ENCODE measurements at regions not wholly inside any gene's neighbourhood (a gene's known extent, or its start where the extent isn't known, plus 50 kb on each side); places are given as distances from the start of the nearest gene placed in this dataset.
A peak's percentile ranks its signal among the peaks of the same experiment; 100 is the strongest.

DNA sequence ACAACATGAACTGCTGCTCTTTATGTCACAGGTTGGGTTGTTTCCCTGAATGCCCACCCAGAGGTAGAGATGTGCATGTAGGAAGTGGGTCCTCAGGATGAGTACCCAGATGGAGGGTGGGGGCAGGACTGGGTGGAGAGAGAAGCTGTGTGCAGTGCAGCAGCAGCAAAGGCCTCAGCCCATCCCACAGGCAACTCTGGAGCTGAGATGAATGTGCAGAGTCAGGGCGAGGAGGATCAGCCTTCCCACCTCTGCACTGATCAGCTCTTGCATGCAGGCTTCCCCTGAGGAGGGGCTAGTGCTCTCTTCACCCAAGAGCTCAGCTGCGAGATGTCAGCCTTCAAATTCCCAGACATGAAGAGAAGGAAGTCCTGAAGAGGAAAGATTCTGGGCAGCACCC lies 326.2 kb upstream of the RAB6C start:
- DNase-seq: no peak

DNA sequence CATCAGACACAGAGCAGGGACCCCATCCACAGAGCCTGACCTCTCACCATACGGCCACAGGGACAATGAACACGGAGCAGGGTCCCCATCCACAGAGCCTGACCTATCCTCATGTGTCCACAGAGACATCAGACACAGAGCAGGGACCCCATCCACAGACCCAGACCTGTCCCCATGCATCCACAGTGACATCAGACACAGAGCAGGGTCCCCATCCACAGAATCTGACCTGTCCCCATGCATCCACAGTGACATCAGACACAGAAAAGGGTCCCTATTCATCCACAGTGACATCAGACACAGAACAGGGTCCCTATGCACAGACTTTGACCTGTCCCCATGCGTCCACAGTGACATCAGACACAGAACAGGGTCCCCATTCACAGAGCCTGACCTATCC lies 325.1 kb upstream of the RAB6C start:
- DNase-seq: no peak

DNA sequence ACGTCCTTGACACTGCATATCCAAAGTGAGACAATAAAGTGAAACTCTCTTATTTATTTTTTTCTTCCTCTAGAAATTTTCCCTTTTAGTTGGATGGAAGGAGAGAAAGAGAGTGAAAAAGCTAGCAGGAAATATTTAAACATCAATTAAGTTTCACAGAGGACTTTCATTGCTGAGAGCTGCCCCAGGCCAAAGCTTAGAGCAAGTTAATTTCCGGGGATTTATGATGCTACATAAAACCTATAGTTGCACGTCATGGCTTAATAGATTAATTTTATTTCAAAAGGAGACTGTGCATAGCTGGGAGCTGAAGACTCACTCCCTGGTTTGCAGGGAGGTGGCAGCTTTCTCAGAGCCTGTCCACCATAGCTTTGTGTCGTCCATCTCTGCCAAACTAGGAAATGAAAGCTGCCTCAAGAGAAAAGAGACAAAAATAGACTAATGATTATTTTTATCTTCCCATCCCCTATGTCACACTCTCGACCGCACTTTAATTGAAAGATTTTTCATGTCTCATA lies 323.3 kb upstream of the RAB6C start:
- DNase-seq: no peak

DNA sequence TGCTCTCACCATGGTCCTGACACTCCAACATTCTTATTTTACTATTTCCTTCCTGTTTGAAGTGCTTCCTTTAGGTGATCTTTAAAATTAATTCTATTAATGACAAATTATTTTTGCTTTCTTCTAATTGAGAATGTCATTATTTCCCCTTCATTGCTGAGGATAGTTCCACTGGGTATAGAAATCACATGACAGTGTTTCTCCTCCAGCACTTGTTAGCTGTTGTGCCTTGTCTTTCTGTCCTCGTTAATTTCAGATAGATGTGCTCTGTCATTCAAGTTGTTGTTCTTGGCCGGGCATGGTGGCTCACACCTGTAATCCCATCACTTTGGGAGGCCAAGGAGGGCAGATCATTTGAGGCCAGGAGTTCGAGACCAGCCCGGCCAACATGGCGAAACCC lies 321.0 kb upstream of the RAB6C start:
- no peak for DNase-seq

DNA sequence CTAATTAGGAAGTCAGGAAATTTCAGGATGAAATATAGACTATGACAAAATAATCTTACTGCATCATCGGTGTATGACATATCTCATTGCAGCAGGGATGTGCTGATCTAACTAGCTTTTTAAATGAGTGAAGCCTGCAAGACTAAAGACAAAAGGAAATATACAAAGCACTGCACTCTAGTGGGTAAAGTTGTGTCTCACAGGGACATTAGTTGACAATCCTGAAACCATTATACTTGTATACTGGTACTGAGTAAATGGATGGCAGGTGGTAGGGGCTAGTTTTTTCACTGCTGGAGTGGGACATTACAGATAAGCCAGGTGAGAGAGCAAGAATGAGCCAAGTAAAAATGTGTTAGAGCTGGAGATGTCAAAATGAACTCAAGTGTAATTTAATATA lies 317.5 kb upstream of the RAB6C start:
- no peak for DNase-seq

DNA sequence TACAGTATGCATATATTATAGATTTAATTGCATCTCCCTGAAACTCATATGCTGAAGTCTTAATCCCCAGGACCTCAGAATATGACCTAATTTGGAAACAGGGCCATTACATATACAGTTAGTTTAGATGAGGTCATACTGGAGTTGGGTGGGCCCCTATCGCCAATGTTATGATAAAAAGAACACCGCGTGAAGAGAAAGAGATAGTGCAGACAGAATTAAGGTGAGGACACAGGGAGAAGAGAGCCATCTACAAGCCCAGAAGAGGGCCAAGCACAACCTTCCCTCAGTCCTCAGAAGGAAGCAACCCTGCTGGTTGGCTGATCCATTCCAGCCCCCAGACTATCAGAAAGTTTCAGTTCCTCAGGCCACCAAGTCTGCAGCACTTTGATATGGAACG lies 311.9 kb upstream of the RAB6C start:
- no peak for DNase-seq

DNA sequence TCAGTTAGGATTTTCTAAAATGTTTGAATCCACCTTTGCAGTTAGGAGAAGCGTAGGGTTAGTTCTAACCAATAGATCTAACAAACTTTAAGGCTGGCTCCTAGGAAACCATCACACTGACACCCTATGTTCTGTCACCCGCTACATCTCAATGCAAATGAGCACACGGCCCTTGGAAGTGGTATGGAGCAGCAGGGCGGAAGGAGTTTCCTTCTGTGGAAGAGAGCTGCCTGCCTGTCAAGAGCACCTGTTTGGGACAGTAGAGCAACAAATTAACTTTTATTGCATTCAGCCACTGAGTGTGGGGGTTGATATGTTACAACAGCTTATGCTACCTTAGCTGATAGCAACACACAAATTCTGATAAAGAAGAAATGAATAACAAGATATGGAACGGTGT lies 306.9 kb upstream of the RAB6C start:
- no peak for DNase-seq

DNA sequence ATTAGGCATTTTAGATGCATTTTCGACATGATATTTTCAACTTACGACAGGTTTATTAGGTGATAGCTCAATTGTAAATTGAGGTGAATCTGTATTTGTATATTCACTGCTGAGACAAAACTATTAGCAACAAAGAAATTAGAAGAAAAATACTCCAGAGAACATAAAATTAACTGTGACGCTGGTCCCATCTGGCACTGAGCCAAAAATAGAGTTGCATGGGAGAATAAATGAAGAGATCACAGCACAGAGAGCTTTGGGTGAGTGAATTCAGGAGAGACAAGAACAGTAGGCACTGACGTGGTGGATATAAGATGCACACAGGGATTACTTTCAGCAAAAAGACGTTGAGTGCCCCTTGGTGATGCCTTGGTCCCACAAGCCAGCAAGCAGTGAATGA lies 306.2 kb upstream of the RAB6C start:
- DNase-seq: no peak

DNA sequence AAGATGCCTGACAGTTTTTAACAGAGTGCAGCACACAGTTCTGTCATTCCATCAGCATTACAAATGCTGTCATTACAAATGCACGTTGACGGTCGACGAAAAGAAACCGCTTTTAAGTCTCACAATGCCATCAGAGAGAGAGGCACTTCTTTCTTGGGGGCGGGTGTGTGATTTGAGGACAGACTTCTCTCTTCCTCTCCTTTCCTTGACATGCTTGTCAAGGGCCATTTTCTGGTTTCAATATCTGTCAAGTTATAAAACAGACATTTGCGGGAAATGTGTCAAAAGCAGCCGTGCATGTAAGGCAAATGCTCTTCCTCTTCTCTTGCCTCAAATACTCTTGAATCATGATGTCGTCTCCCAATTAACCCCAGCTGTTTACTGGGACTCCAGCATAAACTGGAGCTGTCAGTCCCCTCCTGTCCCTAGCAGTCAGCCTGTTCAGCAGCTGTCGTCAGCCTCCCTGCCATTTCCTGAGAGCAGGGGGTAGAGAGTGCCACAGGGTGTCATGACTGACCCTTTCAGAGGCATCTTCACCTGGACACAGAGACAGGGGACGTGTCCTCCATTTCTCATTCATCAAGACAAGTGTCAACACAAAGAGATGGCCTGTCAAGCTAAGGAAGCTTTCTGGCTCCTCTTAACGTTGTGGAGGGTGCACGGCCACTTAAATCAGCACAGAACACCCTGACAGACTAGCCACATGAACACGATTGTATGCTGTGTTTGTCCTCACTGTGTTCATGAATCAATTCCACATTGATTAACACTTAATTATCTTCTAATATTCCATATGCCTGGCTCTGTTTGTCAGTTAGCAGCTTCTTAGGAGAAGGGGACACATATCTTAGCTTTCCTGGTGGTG lies 305.4 kb upstream of the RAB6C start:
- peak; percentile 43 for DNase-seq

DNA sequence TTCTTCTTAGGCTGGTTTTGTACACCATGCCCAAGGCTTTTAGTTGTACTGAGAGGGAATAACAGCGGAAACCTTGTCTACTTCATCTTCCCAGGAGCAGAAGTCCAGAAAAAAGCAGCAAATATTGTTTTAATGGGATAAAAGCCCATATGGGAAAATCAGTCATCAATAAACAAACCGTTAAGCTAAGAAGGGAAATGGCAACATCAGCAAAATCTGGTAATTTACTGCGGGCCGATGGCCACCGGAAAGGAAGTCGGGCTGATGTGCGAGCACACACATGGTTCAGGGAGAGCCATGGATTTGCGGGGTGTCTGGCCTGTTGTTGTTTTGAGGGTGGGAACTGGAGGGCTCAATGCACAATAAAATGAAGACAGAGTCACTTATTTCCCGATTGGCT lies 300.7 kb upstream of the RAB6C start:
- no peak for DNase-seq

DNA sequence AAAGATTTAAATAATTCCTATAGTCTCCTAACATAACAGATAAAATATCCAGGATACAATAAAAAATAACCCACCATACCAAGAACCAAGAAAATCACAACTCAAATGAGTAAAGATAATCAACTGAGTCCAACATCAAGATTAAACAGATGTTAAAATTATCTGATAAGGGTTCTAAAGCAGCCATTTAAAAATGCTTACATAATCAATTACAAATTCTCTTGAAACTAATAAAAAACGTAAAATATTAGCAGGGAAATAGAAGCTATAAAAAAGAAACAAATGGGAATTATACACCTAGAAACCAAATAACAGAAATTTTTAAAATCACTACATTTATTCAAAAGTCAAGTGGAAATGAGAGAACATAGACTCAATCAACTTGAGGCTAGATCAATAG lies 297.7 kb upstream of the RAB6C start:
- DNase-seq: no peak

DNA sequence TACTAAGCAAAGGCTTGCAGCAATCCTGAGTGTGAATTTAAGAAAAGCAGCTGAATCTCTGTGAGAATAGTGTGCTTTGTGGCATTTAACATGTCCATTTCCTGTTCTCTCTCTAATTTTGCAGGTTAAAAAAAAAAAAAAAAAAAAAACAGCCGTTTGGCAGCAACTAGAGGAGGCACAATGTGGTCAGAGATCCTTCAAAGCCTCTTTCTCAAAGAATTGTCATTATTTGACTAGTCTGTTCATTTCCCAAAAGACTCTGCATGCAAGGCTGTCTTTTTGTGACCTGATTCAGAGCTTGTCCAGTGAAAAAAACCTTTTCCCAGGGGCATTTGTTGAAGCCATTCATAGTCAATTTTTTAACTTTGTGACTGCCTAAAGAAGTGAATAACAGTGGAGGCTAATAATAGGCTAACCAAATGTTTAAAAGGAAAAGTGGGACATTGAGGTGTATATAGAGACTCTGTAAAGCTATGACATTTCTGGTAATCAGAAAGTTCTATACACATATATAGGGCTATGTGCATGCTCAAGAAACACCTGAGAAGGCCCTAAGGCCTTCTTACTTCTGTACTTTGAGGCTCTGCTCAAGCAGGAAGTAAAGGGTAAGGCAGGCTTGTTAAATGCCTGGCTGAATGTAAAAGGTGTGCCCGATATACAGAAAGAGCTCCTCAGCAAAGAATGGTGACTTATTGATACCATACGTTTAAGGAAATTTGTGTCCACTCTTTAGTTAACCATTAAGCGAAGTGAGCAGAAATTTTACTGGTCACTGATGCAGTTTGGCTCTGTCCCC lies 289.6 kb upstream of the RAB6C start:
- no peak for DNase-seq

DNA sequence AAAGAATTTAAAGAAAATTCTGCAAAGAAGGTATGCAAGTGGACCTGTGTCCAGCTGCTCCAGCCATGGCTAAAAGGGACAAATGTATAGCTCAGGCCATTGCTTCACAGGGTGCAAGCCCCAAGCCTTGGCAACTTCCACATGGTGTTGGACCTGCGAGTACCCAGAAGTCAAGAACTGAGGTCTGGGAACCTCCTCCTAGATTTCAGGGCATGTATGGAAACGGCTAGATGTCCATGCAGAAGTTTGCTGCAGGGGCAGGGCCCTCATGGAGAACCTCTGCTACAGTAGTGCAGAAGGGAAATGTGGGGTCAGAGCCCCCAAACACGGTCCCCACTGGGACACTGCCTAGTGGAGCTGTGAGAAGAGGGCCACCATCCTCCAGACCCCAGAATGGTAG lies 284.0 kb upstream of the RAB6C start:
- no peak for DNase-seq

DNA sequence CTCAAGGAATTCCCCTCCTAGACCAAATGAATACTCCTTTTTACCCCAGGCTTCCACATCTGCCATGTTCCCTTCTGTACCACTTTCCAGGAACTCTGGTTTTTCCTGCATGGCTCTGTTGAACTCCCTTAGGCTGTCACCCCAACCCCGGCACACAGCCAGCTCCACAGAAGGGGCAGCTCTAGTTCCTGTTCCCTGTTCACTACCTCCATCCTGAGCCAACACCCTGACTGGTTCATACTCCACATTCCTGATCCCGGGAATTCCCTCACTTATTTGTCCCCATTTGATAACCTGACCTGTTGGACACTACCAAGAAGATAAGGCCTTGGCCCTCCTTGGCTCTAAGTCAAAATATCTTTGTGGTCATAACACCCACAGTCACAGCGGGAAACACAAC lies 280.9 kb upstream of the RAB6C start:
- no peak for DNase-seq

DNA sequence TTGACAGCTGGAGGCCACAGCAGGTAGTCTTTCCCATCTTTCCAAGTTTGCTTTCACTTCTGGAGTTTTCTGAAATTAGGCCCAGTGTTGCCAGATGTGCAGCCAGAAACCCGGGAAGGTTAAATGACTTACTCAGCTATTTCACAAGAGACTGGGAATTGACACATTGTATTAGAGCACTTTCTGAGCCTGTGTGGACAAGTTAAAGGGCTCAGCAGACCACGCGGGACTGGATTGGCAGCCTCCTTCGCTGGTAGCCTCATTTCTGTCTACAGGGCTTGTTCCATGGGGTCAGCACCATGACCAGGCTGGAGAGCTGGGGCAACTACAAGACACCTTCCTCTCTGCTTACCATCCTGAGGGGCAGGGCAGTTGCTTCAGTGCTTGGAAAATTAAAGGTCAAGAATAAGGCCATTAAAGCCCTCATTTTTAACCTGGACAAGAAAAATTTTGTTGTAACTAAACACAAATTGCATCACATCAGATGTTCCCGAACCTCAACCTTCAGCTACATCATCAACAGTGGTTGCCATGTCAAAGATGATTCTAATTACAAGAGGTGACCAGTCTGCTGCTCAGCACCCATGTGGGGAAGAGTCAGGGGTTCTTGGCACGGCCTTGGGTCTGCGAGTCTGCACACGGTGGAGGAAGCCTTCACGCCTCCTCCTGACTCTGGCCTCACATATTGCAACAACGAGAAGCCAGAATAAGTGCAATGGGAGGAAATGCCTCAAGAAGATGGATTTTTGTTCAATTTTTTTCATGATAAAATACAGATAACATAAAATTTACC lies 279.5 kb upstream of the RAB6C start:
- DNase-seq: no peak

DNA sequence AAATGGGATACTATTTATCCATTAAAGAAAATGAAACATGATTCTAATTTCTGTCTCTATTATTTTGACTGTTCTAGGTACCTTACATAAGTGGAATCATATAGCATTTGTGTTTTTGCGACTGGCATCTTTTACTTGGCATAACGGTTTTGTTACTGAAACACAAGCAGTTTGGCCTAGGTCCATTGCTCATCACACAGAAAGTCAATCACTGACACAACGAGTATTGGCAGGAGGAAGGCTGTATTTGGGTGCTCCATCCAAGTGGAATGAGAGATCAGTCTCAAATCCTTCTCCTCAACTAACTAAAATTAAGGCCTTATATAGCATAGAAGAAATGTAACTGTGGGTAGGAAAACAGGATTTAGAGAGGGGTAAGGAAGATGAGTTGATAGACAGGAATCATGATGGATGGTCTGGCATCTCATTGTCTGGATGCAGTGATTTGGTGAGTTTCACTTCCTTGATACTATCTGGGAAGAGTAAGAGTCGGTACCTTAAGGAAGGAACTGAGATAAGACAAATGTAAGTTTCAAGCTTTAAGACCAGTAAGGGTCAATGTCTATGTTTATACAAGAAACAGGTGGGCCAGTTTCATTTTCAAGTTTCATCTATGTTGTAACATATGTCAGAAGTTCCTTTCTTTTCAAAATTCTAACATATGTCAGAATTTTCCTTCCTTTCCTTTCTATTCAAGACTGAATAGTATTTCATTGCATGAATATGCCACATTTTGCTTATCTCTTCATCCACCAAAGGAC lies 276.9 kb upstream of the RAB6C start:
- DNase-seq: no peak

DNA sequence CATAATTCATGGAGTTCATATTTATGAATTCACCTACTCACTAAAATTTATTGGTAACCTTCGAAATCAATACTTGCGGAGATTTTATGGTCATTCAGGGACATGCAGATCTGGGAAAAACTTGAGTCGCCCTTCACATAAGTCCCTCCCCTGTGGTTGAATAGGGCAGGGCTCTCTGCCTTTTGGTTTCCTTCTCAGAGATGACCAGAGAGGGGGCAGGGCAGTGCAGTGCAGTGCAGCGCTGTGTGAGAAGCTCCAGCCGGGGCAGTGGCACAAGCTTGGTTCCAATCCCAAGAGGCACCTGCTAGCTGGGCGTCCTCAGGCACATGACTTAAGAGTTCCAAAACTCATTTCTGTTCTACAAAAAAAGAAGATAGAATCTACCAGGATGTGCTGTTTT lies 274.4 kb upstream of the RAB6C start:
- DNase-seq: no peak

DNA sequence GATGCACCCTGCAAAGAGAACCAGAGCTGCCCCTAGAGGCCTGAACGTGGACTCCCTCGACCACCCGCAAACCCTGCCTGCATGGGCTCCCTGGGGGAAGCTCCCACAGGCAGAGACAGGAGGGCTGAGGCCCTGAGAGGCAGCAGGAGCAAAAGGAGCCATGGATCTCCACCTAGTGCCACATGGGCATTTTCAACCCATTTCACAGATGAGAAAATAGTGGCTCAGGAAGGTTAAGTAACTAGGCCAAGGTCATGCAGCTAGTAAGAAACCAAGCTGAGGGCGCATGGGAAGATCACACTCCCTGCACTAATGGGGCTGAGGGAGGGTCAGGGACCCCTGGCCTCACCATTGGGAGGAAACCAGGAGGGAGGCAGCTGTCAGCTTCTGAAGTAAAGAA lies 271.7 kb upstream of the RAB6C start:
- DNase-seq: no peak

DNA sequence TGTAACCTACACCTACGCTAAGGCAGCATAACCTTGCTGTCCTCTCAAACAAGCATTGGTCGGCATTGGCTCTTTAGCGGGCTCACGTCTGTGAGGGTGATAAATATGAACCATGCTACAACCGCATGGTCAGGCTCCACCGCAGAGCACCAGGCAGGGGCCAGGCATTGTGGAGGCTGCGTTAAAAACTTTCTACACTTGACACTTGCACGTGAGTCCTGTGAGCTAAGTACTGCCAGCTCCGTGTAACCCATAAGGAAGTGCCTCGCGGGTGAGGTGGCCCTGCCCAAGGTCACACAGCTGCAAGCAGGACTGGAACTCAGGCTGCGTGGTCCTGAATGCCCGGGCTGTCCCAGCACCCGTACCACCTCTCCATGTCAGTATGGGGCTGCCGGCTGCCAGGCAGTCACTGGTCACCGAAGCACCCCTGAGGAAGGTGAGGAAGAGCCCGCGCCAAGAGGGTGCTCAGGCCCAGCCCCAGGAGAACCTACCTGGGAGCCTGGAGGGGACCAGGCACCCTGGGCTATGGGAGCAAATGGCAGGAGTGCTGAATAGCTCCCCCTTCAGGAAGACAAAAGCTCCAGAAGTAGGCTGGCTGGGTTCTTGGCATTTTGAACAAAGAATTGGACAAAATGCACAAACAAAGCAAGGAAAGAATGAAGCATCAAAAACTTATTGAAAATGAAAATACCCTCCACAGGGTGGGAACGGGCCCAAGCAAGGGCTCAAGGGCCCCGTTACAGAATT lies 271.1 kb upstream of the RAB6C start:
- DNase-seq: no peak

DNA sequence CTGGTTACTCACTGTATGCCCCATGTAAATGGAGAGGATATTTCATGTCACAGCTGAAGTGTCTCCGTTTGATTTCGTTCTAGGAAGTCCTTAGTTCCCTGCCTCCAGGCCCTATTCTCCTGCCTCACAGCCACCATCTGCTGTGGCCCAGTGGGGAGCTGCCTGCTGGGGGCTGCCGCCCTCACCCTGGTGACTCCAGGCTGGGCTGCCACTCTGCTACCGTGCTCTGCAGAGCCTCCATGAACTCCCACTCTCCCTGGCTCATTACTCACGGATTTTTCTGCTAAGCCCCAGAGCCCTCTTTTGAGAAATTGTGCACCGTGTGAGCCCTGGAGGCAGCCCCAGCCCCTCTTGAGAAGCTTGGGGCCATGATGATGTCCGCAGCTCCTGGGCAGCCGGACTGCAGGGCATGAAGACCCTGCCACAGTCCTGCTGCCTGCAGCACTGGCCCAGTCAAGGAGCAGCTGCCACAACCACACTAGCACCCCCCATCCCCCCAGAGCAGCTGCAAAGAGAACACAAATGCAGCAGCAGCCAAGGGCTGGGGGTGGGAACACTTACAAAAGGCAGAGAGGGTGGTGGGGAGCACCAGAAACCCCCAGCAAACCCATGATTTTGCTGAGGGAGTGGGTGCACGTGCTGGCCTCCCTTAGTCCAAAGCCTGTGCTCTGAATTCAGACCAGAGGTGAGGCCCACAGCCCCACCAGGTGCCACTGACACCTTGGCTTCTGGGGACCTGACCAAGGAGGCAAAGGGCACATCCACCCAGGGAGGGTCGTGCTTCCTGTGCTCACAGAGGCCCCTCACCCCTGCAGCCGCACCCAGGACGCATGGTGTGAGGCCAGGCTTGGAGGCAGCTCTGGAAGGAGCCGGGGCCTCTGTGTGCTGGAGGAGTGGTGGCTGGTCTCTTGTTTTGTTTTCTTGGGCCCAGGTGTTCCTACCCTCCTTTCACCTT lies 270.2 kb upstream of the RAB6C start:
- peak; percentile 54 for DNase-seq
